MM.1S (cell line): ENCODE measurements at regions not wholly inside any gene's neighbourhood (a gene's known extent, or its start where the extent isn't known, plus 50 kb on each side); places are given as distances from the start of the nearest gene placed in this dataset.

ENCODE experiments used
- CTCF ChIP-seq: fragments of 300-600 bp; sonication (generic); IDR thresholded peaks from 2 replicates; pipeline ENCODE4 v1.5.1; 2016; ENCODE audit warnings: antibody characterized with exemption, low read length, mixed read lengths
- EZH2 ChIP-seq: fragments of 300-600 bp; sonication (generic); optimal IDR thresholded peaks from 2 replicates; pipeline ENCODE3; 2017; ENCODE audit warnings: low read depth, mild to moderate bottlenecking, antibody characterized with exemption, low read length, mixed read lengths

GRCh38 chr20:12775041-12775440 is 233.7 kb upstream of the SPTLC3 start:
- TF ChIP-seq CTCF (no peak), EZH2 (no peak)
